ENCODE measurements at regions not wholly inside any gene's neighbourhood (a gene's known extent, or its start where the extent isn't known, plus 50 kb on each side); places are given as distances from the start of the nearest gene placed in this dataset.

GRCh38 chr1:10851024-10852013 lies 54.9 kb upstream of the CASZ1 start:
- 88% methylated on average over 30 of the region's 30 CpGs; no CpG with 5 or more reads in 1 of the 2 experiments for WGBS, 2 experiments (ENCODE audit: extremely low coverage in 1 of 2, insufficient coverage in 1 of 2, insufficient read length in 1 of 2, insufficient replicate concordance in 2 of 2, low coverage in 1 of 2, low lambda C conversion rate in 2 of 2, missing lambda C conversion rate in 1 of 2)
- FAIRE-seq (no peak), DNase-seq (ENCODE audit: low read depth in 1 of 2, low spot score in 2 of 2) (no peak)
- Histone ChIP-seq H2AK5ac (ENCODE audit: low read depth, low read length) (no peak overlapping the region), H3K23me2 (ENCODE audit: low read depth, low read length) (peaks cover 9% of the 10 kb centered on the region; the same call in 1 of the 2 replicates), H4K8ac (ENCODE audit: extremely low read depth, insufficient read depth, low read length) (no peak overlapping the region; the same call in 1 of the 2 replicates), H3K4me1 (replicated peaks in 1 of 4; ENCODE audit: control insufficient read depth in 3 of 4, insufficient read depth in 4 of 4, low read length in 3 of 4) (no peaks in the 10 kb centered on the region; a peak in 1 of 7 replicates), H2BK5ac (ENCODE audit: low read depth, low read length) (no peak overlapping the region), H2BK120ac (replicated peaks; ENCODE audit: low read depth, low read length) (no peak overlapping the region), H3K4me2 (ENCODE audit: insufficient read depth in 1 of 2, low read depth in 2 of 2, low read length in 2 of 2) (no peak overlapping the region), H3K23ac (ENCODE audit: insufficient read length) (no peak overlapping the region), H4K20me1 (replicated peaks in 1 of 2; ENCODE audit: control insufficient read depth in 1 of 2, insufficient read depth in 2 of 2, low read length in 2 of 2) (peaks cover 0 to 9% of the 10 kb centered on the region in 2 experiments), H3K4ac (replicated peaks; ENCODE audit: insufficient read length, low read depth, low read length) (no peak overlapping the region), H4K5ac (ENCODE audit: insufficient read length, low read depth, low read length) (no peak overlapping the region), H3K9me3 (ENCODE audit: insufficient read depth in 2 of 2, low read depth in 1 of 2, low read length in 1 of 2) (no peaks in the 10 kb centered on the region; a peak in 1 of 4 replicates), H4K91ac (replicated peaks; ENCODE audit: insufficient read length, low read length) (no peak overlapping the region), H3K79me2 (ENCODE audit: control insufficient read depth in 1 of 2, insufficient read depth in 2 of 2, low read length in 2 of 2) (no peaks in the 10 kb centered on the region), H3K27ac (ENCODE audit: low read depth, low read length) (no peak overlapping the region), H3K14ac (ENCODE audit: insufficient read length) (no peak overlapping the region), H3K4me3 (ENCODE audit: extremely low read depth in 1 of 4, insufficient read depth in 2 of 4, low read depth in 3 of 4, low read length in 4 of 4) (no peak overlapping the region), H3K79me1 (ENCODE audit: low read depth, low read length) (no peaks in the 10 kb centered on the region), H3K36me3 (ENCODE audit: control insufficient read depth in 2 of 4, insufficient read depth in 4 of 4, low read length in 3 of 4) (no peaks in the 10 kb centered on the region), H2BK15ac (ENCODE audit: low read length) (no peak overlapping the region), H2BK12ac (ENCODE audit: low read depth, low read length) (no peak overlapping the region), H2AFZ (ENCODE audit: low read length) (no peak overlapping the region), H2BK20ac (ENCODE audit: low read length) (no peak overlapping the region), H3K27me3 (replicated peaks in 1 of 4; ENCODE audit: control insufficient read depth in 3 of 4, extremely low read depth in 1 of 4, insufficient read depth in 3 of 4, low read length in 3 of 4) (no peaks in the 10 kb centered on the region; a peak in 1 of 7 replicates), H3K56ac (replicated peaks; ENCODE audit: insufficient read length, low read depth, low read length) (no peak overlapping the region), H3K18ac (ENCODE audit: extremely low read depth, low read length) (no peak overlapping the region), H3K9ac (replicated peaks in 1 of 4; ENCODE audit: extremely low read depth in 1 of 4, low read depth in 3 of 4, low read length in 3 of 4) (no peak overlapping the region)
- ChIA-PET CTCF (ENCODE audit: partially characterized antibody) (interaction anchor here (0.7 to 1.9 kb wide), 10 partner anchors 8 to 344 kb away, joined by 3 to 5 read pairs (median 3); no protein-coding TSS in a partner anchor), POLR2A (ENCODE audit: partially characterized antibody) (interaction anchor here (1.3 kb wide), 1 partner anchor 14 kb away, joined by 4 read pairs; no protein-coding TSS in a partner anchor)
- TF ChIP-seq CTCF (IDR thresholded peaks at IDR 0.05; ENCODE audit: control extremely low read depth in 1 of 3, insufficient read depth in 1 of 3, low read depth in 1 of 3, low read length in 3 of 3) (no peak), TAF7 (optimal IDR thresholded peaks at IDR 0.05; ENCODE audit: borderline replicate concordance, low read depth, low read length) (no peak)

Measured in H1 (cell line).